ENCODE measurements at regions not wholly inside any gene's neighbourhood (a gene's known extent, or its start where the extent isn't known, plus 50 kb on each side); places are given as distances from the start of the nearest gene placed in this dataset.
A peak's percentile ranks its signal among the peaks of the same experiment; 100 is the strongest.
"Not testable (repeated sequence)": the region's sequence is repeated elsewhere in the genome, so short reads cannot be mapped to it uniquely, and the experiment has no call there.

- no peaks in the 10 kb centered on the region for H3K9me3 Mint-ChIP-seq
- H3K4me3 Mint-ChIP-seq: no peak overlapping the region
- H3K27ac Mint-ChIP-seq: no peak overlapping the region
- H3K36me3 Mint-ChIP-seq: no peaks in the 10 kb centered on the region
- no peaks in the 10 kb centered on the region for H3K4me1 Mint-ChIP-seq (ENCODE audit: unreplicated experiment)
- no peak for DNase-seq (ENCODE audit: extremely low spot score, unreplicated experiment)
- no peaks in the 10 kb centered on the region for H3K27me3 Mint-ChIP-seq
- TF ChIP-seq CTCF (conservative IDR thresholded peaks at IDR 0.05): no peak
Observed at GRCh38 chr2:209181984-209182383, 241.9 kb upstream of the MAP2 start.

GRCh38 chr2:209186886-209187285 lies 237.0 kb upstream of the MAP2 start:
- DNase-seq (ENCODE audit: extremely low spot score, unreplicated experiment); H3K9me3 Mint-ChIP-seq; H3K27ac Mint-ChIP-seq: not testable (repeated sequence)

GRCh38 chr2:209189893-209190292 lies 234.0 kb upstream of the MAP2 start:
- Mint-ChIP-seq H3K9me3 (no peaks in the 10 kb centered on the region), H3K4me1 (ENCODE audit: unreplicated experiment) (no peaks in the 10 kb centered on the region), H3K27me3 (no peaks in the 10 kb centered on the region), H3K36me3 (no peaks in the 10 kb centered on the region), H3K27ac (no peak overlapping the region), H3K4me3 (no peak overlapping the region)
- TF ChIP-seq CTCF (conservative IDR thresholded peaks at IDR 0.05): no peak
- DNase-seq (ENCODE audit: extremely low spot score, unreplicated experiment): no peak

More at GRCh38 chr2:209186886-209187285, 237.0 kb upstream of the MAP2 start:
- H3K36me3 Mint-ChIP-seq; H3K27me3 Mint-ChIP-seq; H3K4me1 Mint-ChIP-seq (ENCODE audit: unreplicated experiment); H3K4me3 Mint-ChIP-seq: not testable (repeated sequence)

GRCh38 chr2:209191139-209191538 lies 232.7 kb upstream of the MAP2 start:
- no peak overlapping the region for H3K27ac Mint-ChIP-seq

GRCh38 chr2:209194717-209195116 lies 229.1 kb upstream of the MAP2 start:
- H3K4me3 Mint-ChIP-seq: no peak overlapping the region
- H3K27ac Mint-ChIP-seq: no peak overlapping the region

More at GRCh38 chr2:209191139-209191538, 232.7 kb upstream of the MAP2 start:
- Mint-ChIP-seq H3K27me3 (no peaks in the 10 kb centered on the region), H3K4me1 (ENCODE audit: unreplicated experiment) (no peaks in the 10 kb centered on the region), H3K36me3 (no peaks in the 10 kb centered on the region), H3K9me3 (no peaks in the 10 kb centered on the region), H3K4me3 (no peak overlapping the region)
- TF ChIP-seq CTCF (conservative IDR thresholded peaks at IDR 0.05): no peak
- DNase-seq (ENCODE audit: extremely low spot score, unreplicated experiment): no peak

GRCh38 chr2:209208211-209208610 lies 215.6 kb upstream of the MAP2 start:
- Mint-ChIP-seq H3K36me3 (no peaks in the 10 kb centered on the region), H3K27ac (no peak overlapping the region), H3K4me3 (no peak overlapping the region), H3K9me3 (no peaks in the 10 kb centered on the region), H3K4me1 (ENCODE audit: unreplicated experiment) (no peaks in the 10 kb centered on the region), H3K27me3 (no peaks in the 10 kb centered on the region)
- DNase-seq (ENCODE audit: extremely low spot score, unreplicated experiment): no peak
- TF ChIP-seq CTCF (conservative IDR thresholded peaks at IDR 0.05): peak; percentile 83

More at GRCh38 chr2:209194717-209195116, 229.1 kb upstream of the MAP2 start:
- no peak for DNase-seq (ENCODE audit: extremely low spot score, unreplicated experiment)
- TF ChIP-seq CTCF (conservative IDR thresholded peaks at IDR 0.05): no peak
- Mint-ChIP-seq H3K36me3 (no peaks in the 10 kb centered on the region), H3K27me3 (no peaks in the 10 kb centered on the region), H3K4me1 (ENCODE audit: unreplicated experiment) (no peaks in the 10 kb centered on the region), H3K9me3 (no peaks in the 10 kb centered on the region)
